ENCODE measurements at regions not wholly inside any gene's neighbourhood (a gene's known extent, or its start where the extent isn't known, plus 50 kb on each side); places are given as distances from the start of the nearest gene placed in this dataset.

DNA sequence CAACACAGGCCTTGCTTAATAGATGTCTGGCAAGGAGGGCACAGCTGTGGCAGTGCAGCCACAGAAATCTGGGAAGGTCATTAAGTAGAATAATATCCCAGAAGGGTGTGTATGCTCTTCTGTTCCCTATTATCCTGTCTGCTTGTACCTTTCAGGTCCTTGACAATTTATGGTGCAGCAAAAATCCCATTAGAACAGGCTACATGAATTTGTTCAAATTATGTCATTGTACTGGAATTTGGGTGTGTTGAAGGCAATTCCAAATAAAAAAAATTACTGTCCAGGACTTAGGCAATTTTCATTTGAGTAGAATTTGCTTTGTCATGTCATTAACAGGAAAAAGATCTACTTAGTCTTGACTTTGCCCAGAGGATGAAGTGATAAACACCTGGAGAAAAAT lies 192.1 kb downstream of the IDS start:
- TF ChIP-seq, protein P1, sequence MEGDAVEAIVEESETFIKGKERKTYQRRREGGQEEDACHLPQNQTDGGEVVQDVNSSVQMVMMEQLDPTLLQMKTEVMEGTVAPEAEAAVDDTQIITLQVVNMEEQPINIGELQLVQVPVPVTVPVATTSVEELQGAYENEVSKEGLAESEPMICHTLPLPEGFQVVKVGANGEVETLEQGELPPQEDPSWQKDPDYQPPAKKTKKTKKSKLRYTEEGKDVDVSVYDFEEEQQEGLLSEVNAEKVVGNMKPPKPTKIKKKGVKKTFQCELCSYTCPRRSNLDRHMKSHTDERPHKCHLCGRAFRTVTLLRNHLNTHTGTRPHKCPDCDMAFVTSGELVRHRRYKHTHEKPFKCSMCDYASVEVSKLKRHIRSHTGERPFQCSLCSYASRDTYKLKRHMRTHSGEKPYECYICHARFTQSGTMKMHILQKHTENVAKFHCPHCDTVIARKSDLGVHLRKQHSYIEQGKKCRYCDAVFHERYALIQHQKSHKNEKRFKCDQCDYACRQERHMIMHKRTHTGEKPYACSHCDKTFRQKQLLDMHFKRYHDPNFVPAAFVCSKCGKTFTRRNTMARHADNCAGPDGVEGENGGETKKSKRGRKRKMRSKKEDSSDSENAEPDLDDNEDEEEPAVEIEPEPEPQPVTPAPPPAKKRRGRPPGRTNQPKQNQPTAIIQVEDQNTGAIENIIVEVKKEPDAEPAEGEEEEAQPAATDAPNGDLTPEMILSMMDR (conservative IDR thresholded peaks at IDR 0.05; ENCODE audit: low read depth, low read length): no peak
- no peak for TF ChIP-seq EZH2phosphoT487 (IDR thresholded peaks at IDR 0.05; ENCODE audit: borderline replicate concordance, low read length)
